ENCODE measurements at regions not wholly inside any gene's neighbourhood (a gene's known extent, or its start where the extent isn't known, plus 50 kb on each side); places are given as distances from the start of the nearest gene placed in this dataset.

DNA sequence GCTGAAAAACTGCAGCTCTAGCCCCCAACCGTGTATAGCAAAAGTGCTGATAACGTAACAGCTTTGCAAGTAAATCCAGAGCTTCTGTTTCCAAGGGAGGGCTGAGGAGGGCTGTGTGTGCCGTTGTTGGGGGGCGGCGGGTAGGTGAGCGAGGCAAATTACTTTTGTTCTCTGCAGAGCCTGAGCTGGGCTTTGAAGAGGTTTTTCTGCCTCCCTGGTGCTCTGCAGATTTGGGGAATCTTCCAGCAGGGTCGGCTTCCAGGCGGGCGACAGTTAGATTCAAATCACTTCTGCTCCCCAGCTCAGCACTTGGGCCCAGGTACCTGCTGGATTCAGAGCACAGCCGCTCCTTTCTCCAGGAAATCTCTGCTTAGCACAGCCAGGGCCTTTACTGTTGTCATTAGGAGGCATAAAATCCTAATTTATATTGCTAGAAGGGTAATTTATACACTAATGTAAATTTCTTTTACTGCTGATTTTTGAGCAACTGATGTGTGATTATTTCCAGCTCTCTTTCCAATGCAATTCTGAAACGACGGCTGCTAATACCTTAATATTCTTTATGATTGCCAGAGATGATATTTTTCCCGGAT, 442.4 kb downstream of the TYW1 start:
- TF ChIP-seq, protein P1, sequence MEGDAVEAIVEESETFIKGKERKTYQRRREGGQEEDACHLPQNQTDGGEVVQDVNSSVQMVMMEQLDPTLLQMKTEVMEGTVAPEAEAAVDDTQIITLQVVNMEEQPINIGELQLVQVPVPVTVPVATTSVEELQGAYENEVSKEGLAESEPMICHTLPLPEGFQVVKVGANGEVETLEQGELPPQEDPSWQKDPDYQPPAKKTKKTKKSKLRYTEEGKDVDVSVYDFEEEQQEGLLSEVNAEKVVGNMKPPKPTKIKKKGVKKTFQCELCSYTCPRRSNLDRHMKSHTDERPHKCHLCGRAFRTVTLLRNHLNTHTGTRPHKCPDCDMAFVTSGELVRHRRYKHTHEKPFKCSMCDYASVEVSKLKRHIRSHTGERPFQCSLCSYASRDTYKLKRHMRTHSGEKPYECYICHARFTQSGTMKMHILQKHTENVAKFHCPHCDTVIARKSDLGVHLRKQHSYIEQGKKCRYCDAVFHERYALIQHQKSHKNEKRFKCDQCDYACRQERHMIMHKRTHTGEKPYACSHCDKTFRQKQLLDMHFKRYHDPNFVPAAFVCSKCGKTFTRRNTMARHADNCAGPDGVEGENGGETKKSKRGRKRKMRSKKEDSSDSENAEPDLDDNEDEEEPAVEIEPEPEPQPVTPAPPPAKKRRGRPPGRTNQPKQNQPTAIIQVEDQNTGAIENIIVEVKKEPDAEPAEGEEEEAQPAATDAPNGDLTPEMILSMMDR (IDR thresholded peaks at IDR 0.05; ENCODE audit: low read depth, low read length): no peak
- no peak overlapping the region for H3K4me3 ChIP-seq (ENCODE audit: low read depth, low read length)
- no peaks in the 10 kb centered on the region for H3K36me3 ChIP-seq
- H3K4me1 ChIP-seq: no peaks in the 10 kb centered on the region
- no peak for DNase-seq
- no peaks in the 10 kb centered on the region; the same call in 1 of the 2 replicates for H3K9me3 ChIP-seq
- no peaks in the 10 kb centered on the region for H3K27me3 ChIP-seq

DNA sequence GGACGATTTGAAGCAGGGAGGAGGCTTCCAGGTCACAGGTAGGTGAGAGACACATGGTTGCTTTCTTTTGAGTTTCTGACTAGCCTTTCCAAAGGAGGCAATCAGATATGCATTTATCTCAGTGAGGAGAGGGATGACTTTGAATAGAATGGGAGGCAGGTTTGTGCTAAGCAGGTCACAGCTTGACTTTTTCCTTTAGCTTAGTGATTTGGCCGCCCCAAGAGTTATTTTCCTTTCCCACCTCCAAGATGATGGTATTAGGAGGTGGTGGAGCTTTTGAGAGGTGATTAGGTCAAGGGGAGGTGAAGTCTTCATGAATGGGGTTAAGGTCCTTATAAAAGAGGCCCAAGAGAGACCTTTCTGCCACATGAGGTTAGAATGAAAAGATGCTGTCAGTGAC, 443.7 kb downstream of the TYW1 start:
- Histone ChIP-seq H3K4me1 (no peaks in the 10 kb centered on the region), H3K4me3 (ENCODE audit: low read depth, low read length) (no peak overlapping the region), H3K36me3 (no peaks in the 10 kb centered on the region), H3K9me3 (no peaks in the 10 kb centered on the region), H3K27me3 (no peaks in the 10 kb centered on the region)
- TF ChIP-seq, protein P1 (IDR thresholded peaks at IDR 0.05; ENCODE audit: low read depth, low read length): no peak
- no peak for DNase-seq

DNA sequence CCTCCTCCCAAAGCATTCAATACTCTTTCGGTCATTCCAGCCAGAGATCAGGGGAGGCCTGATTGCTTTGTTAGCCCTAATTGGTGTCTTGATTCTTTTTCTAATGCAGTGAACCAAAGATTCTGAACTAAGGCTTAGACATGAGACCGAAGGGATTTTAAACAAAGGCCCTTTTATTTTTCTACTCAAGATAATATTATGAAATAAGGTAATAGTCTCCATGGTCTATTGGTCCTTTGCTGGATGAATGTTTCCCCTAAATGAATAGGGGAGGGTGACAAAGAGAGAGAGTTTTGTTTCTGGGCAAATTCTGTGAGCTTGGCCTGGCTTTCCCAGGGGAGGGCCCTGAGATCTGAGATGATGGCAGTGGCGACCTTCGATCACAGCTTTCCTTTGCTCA, 449.1 kb downstream of the TYW1 start:
- H3K36me3 ChIP-seq: no peaks in the 10 kb centered on the region
- TF ChIP-seq, protein P1 (IDR thresholded peaks at IDR 0.05; ENCODE audit: low read depth, low read length): no peak
- no peak for DNase-seq
- no peak overlapping the region for H3K4me3 ChIP-seq (ENCODE audit: low read depth, low read length)
- no peaks in the 10 kb centered on the region for H3K4me1 ChIP-seq
- H3K27me3 ChIP-seq: no peaks in the 10 kb centered on the region
- H3K9me3 ChIP-seq: no peaks in the 10 kb centered on the region

DNA sequence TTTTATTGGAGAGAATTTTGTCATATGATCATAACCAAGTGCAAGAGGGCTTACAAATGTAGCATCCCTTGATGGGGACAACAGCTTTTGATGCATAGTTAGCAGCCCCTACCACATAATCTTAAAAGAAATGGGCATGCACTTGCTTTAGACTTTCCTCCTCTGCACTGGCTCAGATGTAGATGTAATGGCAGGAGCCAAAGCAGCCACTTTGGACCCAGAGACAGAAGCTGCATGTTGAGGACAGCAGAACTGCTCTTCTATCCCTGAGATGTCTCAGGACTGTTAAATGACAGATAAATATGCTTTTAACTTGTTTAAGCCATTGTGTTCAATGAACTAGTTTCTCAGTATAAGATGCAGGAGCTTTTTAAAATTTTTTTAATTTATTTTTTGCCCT, 450.7 kb downstream of the TYW1 start:
- TF ChIP-seq, protein P1 (IDR thresholded peaks at IDR 0.05; ENCODE audit: low read depth, low read length): no peak
- no peak for DNase-seq
- Histone ChIP-seq H3K27me3 (no peaks in the 10 kb centered on the region), H3K36me3 (no peaks in the 10 kb centered on the region), H3K9me3 (no peaks in the 10 kb centered on the region), H3K4me1 (no peaks in the 10 kb centered on the region), H3K4me3 (ENCODE audit: low read depth, low read length) (no peak overlapping the region)

DNA sequence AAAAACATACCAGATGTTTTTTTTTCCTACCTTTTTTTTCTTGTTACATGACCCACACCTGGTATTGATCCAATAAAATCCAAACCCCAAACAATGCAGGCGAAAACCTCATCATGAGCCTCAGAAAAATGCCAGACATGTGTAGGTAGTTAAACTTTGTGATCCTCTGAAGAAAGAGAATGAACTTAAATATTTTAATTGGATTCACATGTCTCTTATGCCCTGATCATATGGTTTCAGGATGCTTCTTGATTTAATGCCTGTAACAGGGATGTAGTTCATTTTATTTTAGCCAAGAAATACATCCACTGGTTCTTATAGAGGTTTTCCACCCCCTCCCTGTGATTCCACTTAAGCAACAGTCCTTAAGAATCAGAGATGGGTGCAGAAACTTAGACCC, 451.6 kb downstream of the TYW1 start:
- no peaks in the 10 kb centered on the region; the same call in 1 of the 2 replicates for H3K4me1 ChIP-seq
- no peak overlapping the region for H3K4me3 ChIP-seq (ENCODE audit: low read depth, low read length)
- no peak for DNase-seq
- TF ChIP-seq, protein P1 (IDR thresholded peaks at IDR 0.05; ENCODE audit: low read depth, low read length): no peak
- no peaks in the 10 kb centered on the region for H3K36me3 ChIP-seq
- H3K9me3 ChIP-seq: no peaks in the 10 kb centered on the region
- H3K27me3 ChIP-seq: no peaks in the 10 kb centered on the region

DNA sequence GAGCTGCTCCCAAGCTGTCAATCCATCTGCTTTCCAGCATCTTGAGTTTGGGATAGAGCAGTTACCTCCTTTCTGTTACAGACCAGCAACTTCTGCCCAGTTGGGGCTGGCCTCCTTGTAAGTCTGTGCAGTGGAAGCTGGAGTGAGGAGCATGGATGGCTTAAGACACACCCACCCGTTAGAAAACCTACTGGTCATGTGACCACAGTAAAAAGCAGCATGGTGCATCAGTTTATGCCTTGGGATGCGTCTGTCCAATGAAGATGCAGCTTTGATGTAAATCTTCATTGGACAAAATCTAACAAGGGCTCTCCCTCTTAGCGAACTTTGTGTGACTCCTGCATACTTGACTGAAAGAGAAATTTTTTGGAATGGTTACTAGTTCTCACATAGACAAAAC, 453.5 kb downstream of the TYW1 start:
- no peak for DNase-seq
- no peaks in the 10 kb centered on the region for H3K36me3 ChIP-seq
- no peaks in the 10 kb centered on the region for H3K27me3 ChIP-seq
- H3K4me3 ChIP-seq (ENCODE audit: low read depth, low read length): no peak overlapping the region
- H3K4me1 ChIP-seq: peaks cover 3% of the 10 kb centered on the region
- H3K9me3 ChIP-seq: no peaks in the 10 kb centered on the region
- TF ChIP-seq, protein P1 (IDR thresholded peaks at IDR 0.05; ENCODE audit: low read depth, low read length): no peak
